K562 (cell line): ENCODE measurements at regions not wholly inside any gene's neighbourhood (a gene's known extent, or its start where the extent isn't known, plus 50 kb on each side); places are given as distances from the start of the nearest gene placed in this dataset.

Experiments used
- ATAC-seq: fragments of 200-7000 bp; cut with Tn5 transposase; 3 replicates; pipeline ENCODE4 v1.9.1; 2020; ENCODE audit warnings: moderate library complexity
- BruUV-seq: library from RNA; stranded (reverse); fragments of 400-500 nt; replicated peaks from 2 replicates; lab custom pipeline; 2021; lab: Mats Ljungman, UMichigan
- CTCF ChIA-PET: fragments of 300-600 bp; formaldehyde crosslinking; extraction: SDS; loops from one replicate; lab custom pipeline; 2021; ENCODE audit warnings: low intra/inter-chr PET ratio; lab: Yijun Ruan, JAX
- POLR2A ChIA-PET: fragments of 300-600, 350-650 bp; sonication (Branson Sonifier 250); formaldehyde crosslinking; extraction: SDS; loops from one replicate; lab custom pipeline; 2021; ENCODE audit warnings: antibody characterized with exemption, inconsistent platforms; lab: Yijun Ruan, JAX
- DNase-seq, 4 experiments: peaks; one replicate each; pipeline versions ENCODE4 v3.0.0 to v3.0.0-alpha.2; 2011 to 2018; ENCODE audit warnings: low spot score in 3 of 4, mixed read lengths in 3 of 4; ENCODE audit errors: extremely low read depth in 1 of 4
- FAIRE-seq: peaks from 2 replicates; lab custom pipeline; 2011; peaks lifted over from hg19 to GRCh38; lab: Jason Lieb, UNC
- H2AFZ ChIP-seq: 2 replicates; pipeline ENCODE4 v1.6.0; 2011; ENCODE audit warnings: low read depth, low read length, control low read depth, inconsistent platforms
- H3K27ac ChIP-seq: fragments of 200-600 bp; 3 replicates; pipeline ENCODE4 v1.8.0; 2011; ENCODE audit warnings: low read depth, mild to moderate bottlenecking, control low read depth, inconsistent platforms, low read length, moderate library complexity, mixed read lengths; ENCODE audit errors: extremely low read depth
- H3K27me3 ChIP-seq, 2 experiments: fragments of 300-600 bp in 1 of 2; 2 replicates in 1 of 2; 3 replicates in 1 of 2; pipeline versions ENCODE4 v1.6.0 to v1.8.0; 2011; ENCODE audit warnings: inconsistent platforms in 2 of 2, low read length in 2 of 2, mild to moderate bottlenecking in 1 of 2, mixed read lengths in 1 of 2, moderate library complexity in 1 of 2; ENCODE audit not compliant: control insufficient read depth in 2 of 2, insufficient read depth in 2 of 2
- H3K36me3 ChIP-seq: fragments of 300-600 bp; 3 replicates; pipeline ENCODE4 v1.8.0; 2011; ENCODE audit warnings: mild to moderate bottlenecking, low read length, inconsistent platforms; ENCODE audit not compliant: control insufficient read depth, insufficient read depth
- H3K4me1 ChIP-seq, 2 experiments: fragments of 200-600 bp in 1 of 2; replicated peaks in 1 of 2; 2 replicates in 1 of 2; 3 replicates in 1 of 2; pipeline versions ENCODE4 v1.5.1 to v1.8.0; 2011; ENCODE audit warnings: inconsistent platforms in 2 of 2, low read length in 2 of 2, mild to moderate bottlenecking in 1 of 2, mixed read lengths in 1 of 2, moderate library complexity in 1 of 2; ENCODE audit not compliant: control insufficient read depth in 2 of 2, insufficient read depth in 2 of 2
- H3K4me2 ChIP-seq: 2 replicates; pipeline ENCODE4 v1.6.1; 2011; ENCODE audit warnings: low read length, control low read depth, inconsistent platforms, mixed read lengths; ENCODE audit not compliant: insufficient read depth
- H3K4me3 ChIP-seq: fragments of 200-600 bp; sonication (generic), shearing (Covaris generic); 2 replicates; pipeline ENCODE4 v1.5.1; 2016; ENCODE audit warnings: control low read depth, inconsistent platforms
- H3K79me2 ChIP-seq: fragments of 200-600 bp; 3 replicates; pipeline ENCODE4 v1.8.0; 2011; ENCODE audit warnings: low read length, inconsistent platforms; ENCODE audit not compliant: control insufficient read depth, insufficient read depth
- H3K9ac ChIP-seq, 2 experiments: 2 replicates each; pipeline versions ENCODE4 v1.6.0 to v1.6.1; 2011; ENCODE audit warnings: low read depth in 2 of 2, low read length in 2 of 2, control low read depth in 1 of 2, inconsistent platforms in 1 of 2, mild to moderate bottlenecking in 1 of 2, mixed read lengths in 1 of 2; ENCODE audit not compliant: insufficient read depth in 1 of 2
- H3K9me1 ChIP-seq: one replicate; pipeline ENCODE4 v1.6.0; 2011; ENCODE audit warnings: inconsistent platforms, mild to moderate bottlenecking, low read length, moderate library complexity; ENCODE audit not compliant: control insufficient read depth, insufficient read depth
- H3K9me3 ChIP-seq: replicated peaks from 2 replicates; pipeline ENCODE4 v1.5.1; 2011; ENCODE audit warnings: low read depth, low read length, inconsistent platforms; ENCODE audit not compliant: control insufficient read depth, insufficient read depth
- H4K20me1 ChIP-seq: replicated peaks from 2 replicates; pipeline ENCODE4 v1.6.1; 2011; ENCODE audit warnings: low read length, inconsistent platforms, mixed read lengths; ENCODE audit not compliant: control insufficient read depth, insufficient read depth
- AFF1 ChIP-seq, 2 experiments: fragments of 450-650 bp; IDR thresholded peaks; 2 replicates each; pipeline ENCODE4 v1.6.1; 2018; ENCODE audit warnings: mild to moderate bottlenecking in 2 of 2, low read depth in 1 of 2; ENCODE audit not compliant: partially characterized antibody in 2 of 2
- ARNT ChIP-seq, 2 experiments: fragments of 450-650 bp; IDR thresholded peaks; 2 replicates each; pipeline ENCODE4 v1.6.1; 2016; ENCODE audit warnings: mild to moderate bottlenecking in 1 of 2
- DNMT1 ChIP-seq: fragments of 450-650 bp; IDR thresholded peaks from 2 replicates; pipeline ENCODE4 v1.6.1; 2016; ENCODE audit warnings: antibody characterized with exemption, mild to moderate bottlenecking
- ESRRB ChIP-seq: fragments of 250-450 bp; sonication (Bioruptor Pico); IDR thresholded peaks from 2 replicates; pipeline ENCODE4 v1.5.0; 2020; ENCODE audit warnings: mild to moderate bottlenecking, moderate library complexity, borderline replicate concordance
- RBM14 ChIP-seq: fragments of 200-400 bp; formaldehyde crosslinking; IDR thresholded peaks from 2 replicates; pipeline ENCODE4 v1.6.1; 2018; ENCODE audit warnings: low read depth, mild to moderate bottlenecking, low read length, moderate library complexity, borderline replicate concordance; ENCODE audit not compliant: insufficient read depth
- SRSF1 ChIP-seq: fragments of 200-400 bp; formaldehyde crosslinking; IDR thresholded peaks from 2 replicates; pipeline ENCODE4 v1.6.1; 2017; ENCODE audit warnings: mild to moderate bottlenecking, low read depth, low read length, moderate library complexity
- TEAD4 ChIP-seq, 2 experiments: sonication (generic) in 1 of 2; formaldehyde crosslinking in 1 of 2; IDR thresholded peaks; 2 replicates each; pipeline versions ENCODE4 v1.6.1 to v1.8.0; 2012 to 2022; ENCODE audit warnings: borderline replicate concordance in 1 of 2, inconsistent platforms in 1 of 2, low read length in 1 of 2, mild to moderate bottlenecking in 1 of 2, missing genetic modification reagents in 1 of 2
- ZNF311 ChIP-seq: fragments of 250-450 bp; sonication (Bioruptor Pico); IDR thresholded peaks from 2 replicates; pipeline ENCODE4 v1.4.0; 2020; ENCODE audit warnings: mild to moderate bottlenecking, moderate library complexity
- WGBS: fragments of 100-300 bp; shearing (Covaris generic); methylation state at CpG from one replicate; pipeline ENCODE4 v1.1.6; 2016; ENCODE audit warnings: low coverage, mixed read lengths; ENCODE audit not compliant: insufficient coverage; ENCODE audit errors: missing lambda C conversion rate; 5-methylcytosine and 5-hydroxymethylcytosine counted together
- in situ Hi-C: fragments of 300-500 bp; cut with MboI; formaldehyde crosslinking; loops from 4 replicates; pipeline ENCODE4 v1.15.0; 2018; ENCODE audit warnings: inconsistent platforms, mixed read lengths
- intact Hi-C: fragments of 100-400 bp; cut with micrococcal nuclease; formaldehyde crosslinking; loops from 2 replicates; pipeline ENCODE4 v1.14.2; 2022

- no peak for DNase-seq
- H4K20me1 ChIP-seq = no peaks in the 10 kb centered on the region
- no peak overlapping the region for H2AFZ ChIP-seq
- H3K36me3 ChIP-seq = no peaks in the 10 kb centered on the region
- H3K9me1 ChIP-seq = no peaks in the 10 kb centered on the region
- CTCF ChIA-PET = no interaction called here
- H3K9ac ChIP-seq = no peak overlapping the region; a peak in 1 of 4 replicates
- POLR2A ChIA-PET = no interaction called here
- in situ Hi-C loops (no loop called here), intact Hi-C loops (no loop called here)
- ATAC-seq = no peak
- H3K4me3 ChIP-seq = no peak overlapping the region
- H3K4me2 ChIP-seq = no peak overlapping the region
- no peak for FAIRE-seq
- no peaks in the 10 kb centered on the region for H3K9me3 ChIP-seq
- no peaks in the 10 kb centered on the region for H3K79me2 ChIP-seq
- 0% methylated on average over 9 of the region's 10 CpGs for WGBS
- no TSS peak for BruUV-seq
- TF ChIP-seq AFF1 (IDR thresholded peaks at IDR 0.05; ENCODE audit: low read depth in 1 of 2, partially characterized antibody in 2 of 2) (no peak), RBM14 (no peak), ZNF311 (CRISPR knock-in tag) (no peak), SRSF1 (no peak), ARNT (IDR thresholded peaks at IDR 0.05) (no peak), DNMT1 (no peak), ESRRB (CRISPR knock-in tag) (no peak), TEAD4 (IDR thresholded peaks at IDR 0.05; ENCODE audit: low read length) (no peak), TEAD4 (CRISPR knock-in tag; IDR thresholded peaks at IDR 0.05; ENCODE audit: borderline replicate concordance) (no peak)
- no peak overlapping the region for H3K27ac ChIP-seq
- H3K4me1 ChIP-seq = no peaks in the 10 kb centered on the region; a peak in 1 of 5 replicates
- peaks cover 0 to 13% of the 10 kb centered on the region in 2 experiments; a peak in 2 of 5 replicates for H3K27me3 ChIP-seq
Measured at GRCh38 chr22:27433585-27434190, 367.9 kb downstream of the MN1 start.
